Retina (tissue), 1 donor: ENCODE measurements at regions not wholly inside any gene's neighbourhood (a gene's known extent, or its start where the extent isn't known, plus 50 kb on each side); places are given as distances from the start of the nearest gene placed in this dataset.
"Not testable (repeated sequence)": the region's sequence is repeated elsewhere in the genome, so short reads cannot be mapped to it uniquely, and the experiment has no call there.

Source experiments
- DNase-seq: peaks from one replicate; pipeline ENCODE4 v3.0.0-alpha.2; 2016

DNA sequence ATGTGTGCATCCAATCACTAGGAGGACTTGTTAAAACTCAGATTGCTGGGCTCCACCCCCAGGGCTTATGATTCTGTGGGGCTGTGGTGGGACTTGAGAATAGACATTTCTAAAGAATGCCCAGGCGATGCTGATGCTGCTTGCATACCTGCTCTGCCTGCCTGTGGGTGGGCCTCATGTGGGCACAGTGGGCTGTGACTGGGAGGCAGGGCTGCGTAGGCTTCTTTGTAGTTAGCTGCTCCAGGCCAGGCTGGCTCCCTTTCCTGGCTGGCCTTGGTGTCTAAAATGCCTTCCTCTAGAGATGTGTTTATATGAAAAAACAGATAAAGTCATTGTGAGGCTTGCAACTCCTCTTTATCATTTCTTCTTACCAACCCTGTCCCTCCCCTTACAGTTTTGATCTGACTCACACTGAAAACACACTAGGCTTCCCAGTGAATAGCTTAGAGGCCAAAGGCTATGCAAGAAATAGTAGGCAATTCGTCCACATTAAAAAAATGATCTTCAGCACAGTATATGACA is 495.5 kb upstream of the MAP3K7 start:
- no peak for DNase-seq

DNA sequence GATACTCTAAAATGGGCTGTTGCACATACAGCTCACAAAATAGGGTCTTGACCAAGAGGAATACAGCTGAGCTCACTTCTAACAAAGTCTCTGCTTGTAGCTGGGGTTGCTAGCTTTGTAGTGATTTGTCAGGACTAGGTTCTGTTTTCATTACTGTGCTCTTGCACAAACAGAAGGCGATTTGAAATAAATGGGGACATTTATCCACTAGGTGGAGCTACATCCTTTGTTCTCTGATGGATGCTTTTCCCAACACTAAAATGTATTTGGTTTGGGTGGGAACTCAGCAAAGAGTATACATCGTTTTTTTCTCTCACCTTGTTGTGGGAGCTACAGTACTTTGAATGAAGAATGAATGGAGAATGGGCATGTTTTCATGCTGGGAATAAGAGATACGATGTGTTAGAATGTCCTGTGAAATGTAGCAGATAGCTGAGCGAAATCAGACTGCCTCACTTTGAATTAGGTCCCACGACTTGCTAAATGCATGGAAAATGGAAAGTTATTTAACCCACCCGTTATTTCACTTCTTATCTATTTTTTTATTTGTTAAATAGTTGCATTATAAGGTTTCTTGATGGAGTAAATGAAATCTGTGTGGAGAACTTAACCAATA is 494.7 kb upstream of the MAP3K7 start:
- peak; percentile 78 for DNase-seq

DNA sequence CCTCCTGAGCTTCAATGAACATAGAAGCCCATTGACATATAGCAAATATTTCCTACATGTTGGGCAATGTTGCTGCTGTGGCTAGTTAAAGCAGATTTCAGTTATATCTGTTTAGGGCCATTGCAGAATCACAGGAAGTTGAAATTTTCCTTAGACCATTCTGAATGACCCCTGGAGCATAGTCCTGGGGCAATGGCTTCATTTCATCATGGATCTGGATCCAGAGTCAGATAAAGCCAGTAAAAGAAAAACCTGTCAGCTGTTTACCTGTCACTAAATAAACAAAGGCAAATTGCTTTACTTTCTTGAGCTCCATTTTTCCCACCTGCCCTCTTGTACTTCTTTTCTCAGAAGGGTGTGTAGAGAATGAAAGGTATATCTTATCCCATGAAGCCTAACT is 494.0 kb upstream of the MAP3K7 start:
- no peak for DNase-seq

DNA sequence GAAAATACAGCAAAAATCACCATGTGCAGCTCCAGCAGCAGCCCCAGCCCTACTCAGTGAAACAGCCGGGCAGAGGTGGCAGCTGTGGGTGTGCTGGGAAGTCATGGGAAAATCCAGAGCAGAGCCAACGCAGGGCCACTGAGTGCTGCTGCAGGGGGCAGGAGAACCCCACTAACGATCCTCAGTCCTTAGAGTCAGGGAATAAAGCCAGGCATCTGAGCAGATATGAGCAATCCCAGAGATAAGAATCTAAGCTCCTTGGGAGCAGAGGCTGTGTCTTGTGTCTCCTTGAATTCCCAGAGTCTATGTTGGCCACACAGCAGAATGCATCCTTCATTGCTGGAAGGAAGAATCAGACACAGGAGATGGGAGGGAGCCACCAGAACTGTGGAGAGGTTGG is 493.1 kb upstream of the MAP3K7 start:
- DNase-seq: no peak

DNA sequence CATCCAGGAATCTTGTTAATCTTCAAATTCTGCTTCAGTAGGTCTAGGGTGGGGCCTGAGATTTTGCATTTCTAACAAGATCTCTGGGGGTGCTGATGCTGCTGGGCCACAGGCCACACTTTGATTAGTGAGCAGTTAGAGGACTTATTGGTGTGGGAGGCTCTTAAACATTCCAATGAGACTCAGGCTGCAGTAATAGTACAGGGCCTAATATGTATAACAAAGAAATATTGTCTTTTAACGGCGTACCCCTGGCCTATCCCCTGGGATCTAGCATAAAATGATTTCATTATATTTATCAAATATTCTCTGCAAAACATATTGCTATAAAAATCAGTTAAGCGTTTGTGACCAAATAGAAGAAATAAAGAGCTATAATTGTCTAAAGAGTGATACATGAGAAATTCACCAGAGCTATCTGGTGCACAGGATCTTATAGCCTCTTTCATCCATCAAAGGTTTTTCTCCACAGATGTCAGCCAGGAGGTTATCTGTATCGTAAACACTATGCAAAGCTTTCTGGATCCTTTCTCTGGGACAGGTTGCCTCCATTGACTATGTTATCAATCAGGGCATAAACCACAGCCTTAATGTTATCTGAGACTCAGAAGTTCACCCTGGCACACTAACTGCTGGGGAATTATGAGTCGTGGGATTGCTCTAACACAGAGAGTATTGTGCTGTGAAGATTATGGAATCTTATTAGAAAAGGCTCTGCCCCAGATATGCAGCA is 488.5 kb upstream of the MAP3K7 start:
- no peak for DNase-seq

DNA sequence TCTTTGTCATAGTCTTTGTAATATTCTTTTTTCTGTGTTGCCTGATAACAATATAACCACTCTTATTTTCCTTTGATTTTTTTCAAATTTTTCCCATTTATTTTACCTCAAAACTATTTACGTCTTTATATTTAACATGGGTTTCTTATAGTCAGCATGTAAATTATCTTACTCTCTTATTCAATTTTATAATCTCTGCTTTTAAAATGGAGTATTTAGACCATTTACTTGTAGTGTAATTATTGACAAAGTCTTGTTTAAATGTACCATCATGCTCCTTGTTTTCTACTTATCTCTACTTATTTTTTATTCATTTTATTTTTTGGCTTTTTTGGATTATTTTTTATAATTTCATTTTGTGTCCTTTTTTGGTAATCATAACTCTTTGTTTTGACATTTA is 476.5 kb upstream of the MAP3K7 start:
- no peak for DNase-seq

DNA sequence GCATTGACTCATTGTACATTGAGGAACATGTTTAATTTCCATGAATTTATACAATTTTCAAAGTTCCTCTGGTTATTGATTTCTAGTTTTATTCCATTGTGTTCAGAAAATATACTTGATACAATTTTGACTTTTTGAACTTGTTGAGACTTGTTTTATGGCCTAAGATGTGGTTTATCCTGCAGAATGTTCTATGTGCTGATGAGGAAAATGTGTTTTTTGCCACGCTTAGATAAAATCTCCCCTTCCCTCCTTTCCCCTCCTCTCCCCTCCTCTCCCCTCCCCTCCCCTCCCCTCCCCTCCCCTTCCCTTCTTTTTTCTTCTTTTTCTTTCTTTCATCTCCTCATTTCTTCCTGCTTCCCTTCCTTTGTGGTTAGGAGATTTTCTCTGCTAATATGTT is 470.8 kb upstream of the MAP3K7 start:
- DNase-seq: no peak

DNA sequence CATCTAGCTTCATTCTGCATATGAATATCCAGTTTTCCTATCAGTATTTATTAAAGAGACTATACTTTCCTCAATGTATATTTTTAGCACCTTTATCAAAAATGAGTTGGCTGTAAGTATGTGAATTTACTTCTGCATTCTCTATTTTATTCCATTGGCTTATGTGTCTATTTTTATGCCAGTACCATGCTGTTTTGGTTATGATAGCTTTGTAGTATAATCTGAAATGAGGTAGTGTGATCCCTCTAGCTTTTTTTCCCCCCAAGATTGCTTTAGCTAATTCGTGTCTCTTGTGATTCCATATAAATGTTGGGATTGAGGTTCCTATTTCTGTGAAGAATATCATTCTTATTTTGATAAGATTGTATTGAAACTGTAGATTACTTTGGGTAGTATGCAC is 469.1 kb upstream of the MAP3K7 start:
- no peak for DNase-seq

DNA sequence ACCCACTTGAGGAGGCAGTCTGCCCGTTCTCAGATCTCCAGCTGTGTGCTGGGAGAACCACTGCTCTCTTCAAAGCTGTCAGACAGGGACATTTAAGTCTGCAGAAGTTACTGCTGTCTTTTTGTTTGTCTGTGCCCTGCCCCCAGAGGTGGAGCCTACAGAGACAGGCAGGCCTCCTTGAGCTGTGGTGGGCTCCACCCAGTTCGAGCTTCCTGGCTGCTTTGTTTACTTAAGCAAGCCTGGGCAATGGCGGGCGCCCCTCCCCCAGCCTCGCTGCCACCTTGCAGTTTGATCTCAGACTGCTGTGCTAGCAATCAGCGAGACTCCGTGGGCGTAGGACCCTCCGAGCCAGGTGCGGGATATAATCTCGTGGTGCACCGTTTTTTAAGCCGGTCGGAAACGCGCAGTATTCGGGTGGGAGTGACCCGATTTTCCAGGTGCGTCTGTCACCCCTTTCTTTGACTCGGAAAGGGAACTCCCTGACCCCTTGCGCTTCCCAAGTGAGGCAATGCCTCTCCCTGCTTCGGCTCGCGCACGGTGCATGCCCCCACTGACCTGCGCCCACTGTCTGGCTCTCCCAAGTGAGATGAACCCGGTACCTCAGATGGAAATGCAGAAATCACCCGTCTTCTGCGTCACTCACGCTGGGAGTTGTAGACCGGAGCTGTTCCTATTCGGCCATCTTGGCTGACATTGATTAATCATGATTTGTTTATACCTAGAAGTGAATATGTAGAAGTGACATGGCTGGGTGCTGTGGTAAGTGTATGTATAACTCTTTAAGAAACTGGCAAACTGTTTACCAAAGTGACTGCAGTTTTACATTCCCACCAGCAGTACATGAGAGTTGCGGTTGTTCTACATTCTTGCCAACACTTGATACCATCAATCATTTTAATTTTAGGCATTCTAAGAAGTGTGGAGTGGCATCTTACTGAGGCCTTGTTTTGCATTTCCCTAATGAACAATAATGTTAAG is 465.9 kb upstream of the MAP3K7 start:
- not testable (repeated sequence) for DNase-seq

DNA sequence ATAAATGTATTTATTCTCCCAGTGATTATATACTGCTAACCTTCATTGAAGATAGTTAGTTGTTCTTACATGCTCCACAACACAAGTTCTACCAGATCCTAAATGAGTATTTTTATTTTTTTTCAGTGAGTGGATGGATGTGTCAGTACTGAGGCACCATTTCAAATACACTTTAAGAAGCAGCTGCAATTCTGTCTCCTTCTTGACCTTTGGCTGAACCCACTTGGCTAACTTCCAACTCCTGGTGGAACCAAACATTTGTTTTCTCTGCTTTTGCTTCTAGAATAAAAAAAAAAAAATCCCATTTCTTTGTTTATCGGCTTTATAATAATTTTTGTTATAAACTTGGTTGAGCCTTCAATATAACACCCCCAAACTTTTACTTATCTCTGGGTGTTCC is 458.3 kb upstream of the MAP3K7 start:
- no peak for DNase-seq

DNA sequence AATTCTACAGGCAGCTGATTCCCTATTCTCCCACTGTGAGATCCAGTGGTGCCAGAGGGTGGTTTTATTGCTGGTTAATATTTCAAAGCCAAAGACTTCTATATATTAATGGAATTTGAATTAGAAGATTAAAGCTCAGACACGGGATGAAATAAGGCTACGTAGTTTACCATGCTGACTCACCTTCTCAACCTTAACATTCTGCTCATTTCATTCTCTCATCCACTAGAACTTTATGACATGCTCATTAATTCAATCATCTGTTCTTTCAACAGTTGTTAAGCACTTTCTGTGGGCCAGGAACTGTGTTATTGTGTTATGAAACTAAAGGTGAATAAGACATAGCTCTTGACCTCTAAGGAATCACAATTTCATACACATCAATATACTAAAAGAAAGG is 456.9 kb upstream of the MAP3K7 start:
- no peak for DNase-seq

DNA sequence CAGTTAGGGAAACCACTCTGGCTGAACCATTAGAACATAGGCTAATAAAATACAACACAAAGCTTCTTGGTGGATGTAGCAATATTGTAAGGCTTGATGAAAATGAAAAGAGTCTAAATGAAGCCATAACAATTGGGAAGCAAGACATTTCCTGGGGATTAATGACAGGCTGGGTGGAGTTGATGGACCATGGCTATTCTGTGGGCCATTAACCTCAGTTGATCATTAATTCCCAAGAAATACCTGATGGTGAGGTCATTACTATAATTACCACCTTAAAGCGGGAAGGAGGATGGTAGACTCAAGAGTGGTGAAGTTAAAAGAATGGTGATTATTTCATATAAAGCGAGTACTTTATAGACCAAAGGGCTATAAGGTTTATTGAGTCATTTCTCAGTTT is 455.8 kb upstream of the MAP3K7 start:
- no peak for DNase-seq

DNA sequence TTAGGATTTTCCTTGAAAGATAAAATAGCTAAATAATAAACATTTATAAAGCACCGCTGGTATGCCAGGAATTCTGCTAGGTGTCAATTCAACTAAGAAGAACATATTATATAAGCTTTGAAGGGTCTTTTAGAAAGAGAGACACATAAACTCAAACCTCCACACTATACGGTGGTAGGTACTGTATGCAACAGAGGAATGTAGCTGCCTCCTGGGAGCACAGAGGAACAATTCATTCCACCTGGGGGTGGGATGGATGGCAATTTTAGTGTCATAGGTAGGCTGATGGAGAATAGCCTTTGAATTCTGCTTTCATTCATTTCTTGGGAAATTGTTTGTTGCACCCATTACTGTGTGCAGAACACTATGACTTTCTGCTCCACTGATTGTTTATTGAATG is 447.1 kb upstream of the MAP3K7 start:
- DNase-seq: no peak

DNA sequence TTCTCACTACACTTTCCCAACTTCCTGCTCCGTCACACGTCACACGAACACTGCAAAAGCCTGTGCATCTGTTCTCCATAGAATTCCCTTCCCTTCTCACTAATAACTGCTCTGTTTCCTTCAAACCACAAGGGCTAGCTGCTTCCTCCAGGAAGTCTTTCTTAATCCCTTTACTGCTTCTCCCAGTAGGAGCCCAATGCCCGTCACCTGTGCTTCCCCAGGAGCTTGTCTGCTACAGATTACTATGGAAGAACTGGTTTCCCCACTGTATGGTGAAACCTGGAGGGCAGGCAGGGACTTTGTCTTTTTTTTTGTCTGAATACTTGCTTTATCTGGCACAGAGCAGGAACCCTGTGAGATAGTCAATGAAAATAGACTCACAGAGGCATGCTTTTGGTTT is 444.7 kb upstream of the MAP3K7 start:
- DNase-seq: no peak

DNA sequence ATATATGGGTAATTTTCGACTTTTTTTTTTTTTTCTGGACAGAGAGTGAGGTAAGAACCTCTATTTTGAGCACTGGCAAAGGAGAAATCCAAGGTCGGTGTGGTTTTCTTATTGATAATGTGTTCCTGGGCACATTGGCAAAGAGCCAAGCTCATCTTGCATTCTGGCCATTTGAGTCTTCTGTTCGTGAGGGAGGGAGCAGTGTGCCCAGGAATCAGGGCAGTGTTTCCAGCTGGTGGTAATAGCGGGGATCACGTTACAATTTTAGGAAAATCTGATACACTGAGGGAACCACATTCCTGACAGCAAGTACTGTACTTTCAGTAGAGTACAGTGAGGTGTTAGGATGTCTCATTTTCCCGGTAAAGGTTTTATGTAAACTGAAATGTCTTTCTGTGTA is 442.3 kb upstream of the MAP3K7 start:
- DNase-seq: no peak

DNA sequence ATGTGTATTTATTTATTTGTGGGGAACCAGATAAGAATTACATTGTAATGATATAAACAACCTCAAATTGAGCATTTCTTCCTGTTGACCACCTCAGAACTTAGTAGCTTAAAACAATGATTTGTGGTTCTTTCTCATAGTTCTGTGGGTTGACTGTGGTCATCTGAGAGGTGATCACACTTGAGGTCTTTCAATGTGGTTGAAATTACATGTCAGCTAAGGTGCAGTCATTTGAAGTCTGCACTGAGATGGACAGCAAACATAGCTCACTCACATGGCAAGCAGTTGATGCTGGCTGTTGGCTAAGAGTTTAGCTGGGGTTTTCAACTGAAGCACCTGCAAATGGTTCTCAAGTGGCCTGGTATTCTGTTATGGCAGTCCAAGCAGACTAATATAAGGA is 436.7 kb upstream of the MAP3K7 start:
- no peak for DNase-seq

DNA sequence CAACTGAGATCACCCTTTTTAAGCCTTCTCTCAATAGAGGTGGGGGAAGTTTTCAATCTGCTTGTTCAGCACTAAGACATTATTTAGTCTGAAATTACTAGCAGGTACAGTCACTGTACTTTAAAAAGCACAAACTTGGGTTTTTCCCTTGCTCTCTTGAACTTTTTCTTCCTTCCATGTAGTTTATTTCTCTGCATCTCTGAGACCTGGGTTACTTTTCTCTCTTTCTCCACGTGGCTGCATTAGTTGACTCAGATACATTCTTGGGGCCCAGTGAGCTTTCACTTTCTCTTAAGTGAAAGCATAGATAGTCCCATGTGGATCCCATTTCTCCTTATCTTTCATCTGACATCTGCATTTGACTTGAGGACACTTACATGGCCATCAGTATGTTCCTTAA is 433.9 kb upstream of the MAP3K7 start:
- DNase-seq: no peak

DNA sequence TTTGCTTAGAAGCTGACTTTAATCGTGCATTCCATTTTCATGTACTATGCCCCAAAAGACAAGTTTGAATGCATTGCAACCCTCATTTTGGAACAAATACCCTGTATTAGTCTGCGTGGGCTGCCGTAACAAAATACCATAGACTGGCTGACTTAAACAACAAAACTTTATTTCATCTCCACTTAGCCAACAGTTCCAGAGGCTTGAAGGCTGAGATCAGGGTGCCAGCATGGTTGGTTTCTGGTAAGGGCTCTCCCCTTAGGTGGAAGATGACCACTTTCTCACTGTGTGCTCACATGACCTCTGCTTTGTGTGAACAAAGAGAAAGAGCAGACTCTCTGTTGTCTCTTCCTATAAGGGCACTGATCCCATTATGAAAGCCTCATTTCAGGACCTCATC is 431.7 kb upstream of the MAP3K7 start:
- no peak for DNase-seq

DNA sequence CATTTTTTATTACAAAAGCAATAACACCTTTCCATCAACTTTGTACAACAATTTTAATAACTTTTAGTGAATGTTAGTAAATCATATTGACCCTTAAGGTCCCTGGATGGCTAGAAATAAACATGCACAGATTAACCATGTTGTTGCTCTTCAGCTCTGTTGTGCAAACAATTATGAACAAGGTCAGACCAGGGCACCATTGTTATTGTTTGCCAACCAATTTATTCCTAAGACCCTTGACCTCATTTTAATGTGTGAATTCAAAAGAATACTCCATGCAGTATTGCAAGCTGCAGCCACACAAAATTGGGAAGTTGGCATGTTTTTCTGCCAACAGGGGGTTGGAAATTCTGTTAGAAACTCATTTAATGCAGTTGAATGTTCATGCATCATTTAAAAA is 426.6 kb upstream of the MAP3K7 start:
- DNase-seq: peak; percentile 56

DNA sequence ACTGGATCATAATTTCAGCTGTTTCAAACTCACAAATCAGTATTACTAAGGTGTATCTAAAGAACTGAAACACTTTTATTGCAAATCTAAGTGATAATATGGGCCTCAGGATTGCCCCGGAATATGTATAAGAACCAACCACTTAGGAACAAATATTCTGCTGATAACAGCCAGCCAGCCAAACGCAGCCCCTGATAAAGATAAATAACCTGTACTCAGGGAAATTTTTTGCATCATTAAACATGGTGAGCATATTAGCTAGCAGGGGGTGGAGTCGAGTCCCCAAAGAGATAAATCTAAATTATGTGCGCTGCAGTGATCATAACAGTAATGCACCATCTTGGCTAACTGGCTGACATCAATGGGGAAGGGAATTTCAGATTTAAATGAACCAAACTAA is 410.2 kb upstream of the MAP3K7 start:
- DNase-seq: no peak

DNA sequence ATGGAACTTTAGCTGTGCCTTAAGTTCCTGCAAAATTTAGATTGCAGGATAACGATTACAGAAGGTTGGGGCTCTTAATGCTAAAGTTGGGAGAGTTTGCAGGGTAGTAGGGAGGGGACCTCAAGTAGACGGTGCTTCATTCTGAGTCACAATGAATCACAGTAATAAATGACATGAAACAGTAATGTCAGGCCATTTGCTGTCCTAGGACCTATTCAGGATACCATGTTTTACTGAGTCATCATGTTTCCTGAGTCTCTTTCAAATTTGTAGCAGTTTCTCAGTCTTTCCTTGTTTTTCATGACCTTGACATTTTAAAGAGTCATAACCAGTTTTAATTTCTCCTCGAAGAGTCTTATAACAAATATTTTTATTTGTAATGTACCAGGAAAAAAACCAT is 406.9 kb upstream of the MAP3K7 start:
- no peak for DNase-seq

DNA sequence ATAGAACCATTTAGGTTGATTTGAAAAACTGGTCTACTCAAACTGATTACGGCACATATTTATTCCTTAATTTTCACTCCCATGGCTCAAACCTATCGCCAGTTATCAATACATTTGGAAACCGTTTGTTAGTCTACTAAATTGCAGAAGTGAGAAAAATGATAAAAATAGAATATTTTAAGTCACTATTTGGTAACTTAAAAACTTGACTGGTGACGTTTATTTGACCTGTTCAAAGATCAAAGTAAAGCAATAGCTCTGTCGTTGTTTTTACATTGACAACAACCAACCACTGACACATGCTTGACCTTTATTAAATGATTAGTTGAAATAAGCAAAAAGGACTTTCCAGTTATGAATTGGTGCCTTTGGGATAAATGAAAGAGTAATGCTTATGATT is 402.9 kb upstream of the MAP3K7 start:
- DNase-seq: no peak

DNA sequence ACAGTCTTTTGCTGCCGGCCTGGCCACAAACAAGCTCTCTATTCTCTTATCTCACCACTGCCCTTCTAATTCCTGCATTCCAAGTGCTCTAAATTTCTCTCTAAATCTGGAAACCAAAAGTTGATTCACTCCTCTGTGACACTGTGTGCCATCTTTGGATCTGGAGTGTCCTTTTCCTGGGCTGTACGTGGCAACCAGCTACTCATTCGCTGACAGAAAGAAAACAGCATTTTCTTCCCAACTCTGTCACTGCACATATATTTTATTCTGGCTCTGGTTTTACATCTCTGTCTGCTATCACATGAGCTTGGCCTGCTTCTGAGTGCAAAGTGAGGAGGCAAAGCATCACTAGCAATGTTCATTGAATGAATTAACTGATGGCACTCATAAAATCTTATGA is 397.2 kb upstream of the MAP3K7 start:
- DNase-seq: no peak

DNA sequence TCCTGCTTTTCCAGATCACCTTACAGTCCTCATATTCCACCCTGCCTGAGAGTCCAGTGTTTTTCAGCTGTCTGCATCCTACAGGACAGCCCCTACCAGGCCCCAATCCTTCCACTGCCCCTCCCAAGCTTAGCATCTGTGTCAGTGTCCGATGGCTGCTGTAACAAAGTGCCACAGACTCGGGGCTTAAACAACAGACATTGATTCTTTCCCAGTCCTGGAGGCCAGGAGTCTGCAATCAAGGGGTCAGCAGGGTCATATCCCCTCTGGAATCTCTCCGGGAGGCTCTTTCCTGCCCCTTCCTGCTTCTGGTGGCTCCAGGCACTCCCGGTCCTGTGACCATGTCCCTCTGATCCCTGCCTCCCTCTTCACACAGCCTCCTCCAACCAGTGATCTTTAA is 396.6 kb upstream of the MAP3K7 start:
- DNase-seq: no peak
